H9 (cell line): ENCODE measurements at regions not wholly inside any gene's neighbourhood (a gene's known extent, or its start where the extent isn't known, plus 50 kb on each side); places are given as distances from the start of the nearest gene placed in this dataset.

Experiments used
- DNase-seq: peaks from one replicate; pipeline ENCODE4 v3.0.0-alpha.2; 2017
- H2AFZ ChIP-seq: one replicate; pipeline ENCODE4 v1.6.1; 2013; ENCODE audit warnings: mild to moderate bottlenecking, low read length, control low read depth, moderate library complexity
- H2AK5ac ChIP-seq: 2 replicates; pipeline ENCODE4 v1.6.1; 2013; ENCODE audit warnings: low read length, control low read depth, mixed read lengths; ENCODE audit not compliant: insufficient read length
- H2BK120ac ChIP-seq: one replicate; pipeline ENCODE4 v1.6.1; 2013; ENCODE audit warnings: low read depth, mild to moderate bottlenecking, low read length, control low read depth, inconsistent platforms; ENCODE audit not compliant: poor library complexity, severe bottlenecking
- H2BK12ac ChIP-seq: 2 replicates; pipeline ENCODE4 v1.6.1; 2013; ENCODE audit warnings: low read length, control low read depth, mixed read lengths, low read depth; ENCODE audit not compliant: insufficient read length
- H2BK15ac ChIP-seq: 2 replicates; pipeline ENCODE4 v1.6.1; 2013; ENCODE audit warnings: low read depth, low read length, control low read depth
- H2BK20ac ChIP-seq: one replicate; pipeline ENCODE4 v1.6.1; 2013; ENCODE audit warnings: low read depth, mild to moderate bottlenecking, low read length, control low read depth, inconsistent platforms; ENCODE audit not compliant: poor library complexity, severe bottlenecking
- H2BK5ac ChIP-seq: 2 replicates; pipeline ENCODE4 v1.6.1; 2013; ENCODE audit warnings: low read length, control low read depth, mixed read lengths; ENCODE audit not compliant: insufficient read length
- H3K14ac ChIP-seq: 2 replicates; pipeline ENCODE4 v1.6.1; 2013; ENCODE audit warnings: low read length, control low read depth; ENCODE audit not compliant: insufficient read depth
- H3K18ac ChIP-seq: 2 replicates; pipeline ENCODE4 v1.6.1; 2013; ENCODE audit warnings: low read depth, mild to moderate bottlenecking, mixed read lengths, low read length, control low read depth; ENCODE audit not compliant: insufficient read length
- H3K23ac ChIP-seq: 2 replicates; pipeline ENCODE4 v1.6.1; 2013; ENCODE audit warnings: low read length, control low read depth, mixed read lengths, low read depth; ENCODE audit not compliant: insufficient read length
- H3K23me2 ChIP-seq: 2 replicates; pipeline ENCODE4 v1.6.1; 2013; ENCODE audit warnings: low read depth, mild to moderate bottlenecking, mixed read lengths, low read length, control low read depth; ENCODE audit not compliant: insufficient read length, poor library complexity, severe bottlenecking
- H3K27ac ChIP-seq: 2 replicates; pipeline ENCODE4 v1.5.1; 2013; ENCODE audit warnings: low read length, control low read depth, mixed read lengths, low read depth; ENCODE audit not compliant: insufficient read length
- H3K27me3 ChIP-seq: 2 replicates; pipeline ENCODE4 v1.6.1; 2013; ENCODE audit warnings: low read length, control low read depth, inconsistent platforms; ENCODE audit not compliant: insufficient read depth
- H3K4ac ChIP-seq: 2 replicates; pipeline ENCODE4 v1.6.1; 2013; ENCODE audit warnings: low read depth, mild to moderate bottlenecking, control low read depth, inconsistent platforms, low read length, moderate library complexity
- H3K4me1 ChIP-seq: 2 replicates; pipeline ENCODE4 v1.6.1; 2013; ENCODE audit warnings: low read length, control low read depth, inconsistent platforms; ENCODE audit not compliant: insufficient read depth
- H3K4me2 ChIP-seq: 2 replicates; pipeline ENCODE4 v1.6.1; 2013; ENCODE audit warnings: low read length, control low read depth, mixed read lengths; ENCODE audit not compliant: insufficient read length, insufficient read depth
- H3K56ac ChIP-seq: 2 replicates; pipeline ENCODE4 v1.6.1; 2013; ENCODE audit warnings: low read depth, mild to moderate bottlenecking, mixed read lengths, low read length, control low read depth; ENCODE audit not compliant: insufficient read length
- H3K79me1 ChIP-seq: 2 replicates; pipeline ENCODE4 v1.6.1; 2013; ENCODE audit warnings: low read depth, mild to moderate bottlenecking, moderate library complexity, low read length, control low read depth, inconsistent platforms; ENCODE audit not compliant: insufficient read depth, poor library complexity, severe bottlenecking
- H3K79me2 ChIP-seq: 2 replicates; pipeline ENCODE4 v1.6.1; 2013; ENCODE audit warnings: low read length, control low read depth, inconsistent platforms; ENCODE audit not compliant: insufficient read depth
- H3K9ac ChIP-seq: 2 replicates; pipeline ENCODE4 v1.6.1; 2013; ENCODE audit warnings: low read length, control low read depth, mixed read lengths; ENCODE audit not compliant: insufficient read length; ENCODE audit errors: extremely low read depth
- H3K9me3 ChIP-seq: one replicate; pipeline ENCODE4 v1.6.1; 2013; ENCODE audit warnings: low read depth, low read length, inconsistent platforms; ENCODE audit not compliant: control insufficient read depth
- H3T11ph ChIP-seq: one replicate; pipeline ENCODE4 v1.6.1; 2013; ENCODE audit warnings: mild to moderate bottlenecking, low read length, control low read depth, inconsistent platforms
- H4K20me1 ChIP-seq: one replicate; pipeline ENCODE4 v1.6.1; 2013; ENCODE audit not compliant: control insufficient read depth, insufficient read length, insufficient read depth
- H4K5ac ChIP-seq: 2 replicates; pipeline ENCODE4 v1.6.1; 2013; ENCODE audit warnings: low read depth, mild to moderate bottlenecking, mixed read lengths, low read length, control low read depth; ENCODE audit not compliant: insufficient read length
- H4K8ac ChIP-seq: replicated peaks from 2 replicates; pipeline ENCODE4 v1.6.1; 2013; ENCODE audit warnings: low read length, control low read depth, mixed read lengths, low read depth; ENCODE audit not compliant: insufficient read length
- H4K91ac ChIP-seq: 2 replicates; pipeline ENCODE4 v1.6.1; 2013; ENCODE audit warnings: low read depth, mild to moderate bottlenecking, moderate library complexity, mixed read lengths, low read length, control low read depth; ENCODE audit not compliant: insufficient read length
- H3K27ac Mint-ChIP-seq, 3 experiments: 2 replicates in 2 of 3; 3 replicates in 1 of 3; pipeline ENCODE4 v1.8.0; 2020 to 2021; ENCODE audit warnings: mixed read lengths in 3 of 3, mild to moderate bottlenecking in 1 of 3, moderate library complexity in 1 of 3
- H3K27me3 Mint-ChIP-seq: 2 replicates; pipeline ENCODE4 v1.8.0; 2021; ENCODE audit warnings: low read depth, mild to moderate bottlenecking, moderate library complexity, mixed read lengths
- H3K36me3 Mint-ChIP-seq, 3 experiments: 2 replicates in 2 of 3; 3 replicates in 1 of 3; pipeline ENCODE4 v1.8.0; 2020 to 2021; ENCODE audit warnings: low read depth in 3 of 3, mixed read lengths in 3 of 3; ENCODE audit not compliant: insufficient read depth in 1 of 3
- H3K4me1 Mint-ChIP-seq, 2 experiments: 2 replicates each; pipeline ENCODE4 v1.8.0; 2020; ENCODE audit warnings: mixed read lengths in 2 of 2
- H3K4me3 Mint-ChIP-seq, 2 experiments: 2 replicates in 1 of 2; 3 replicates in 1 of 2; pipeline ENCODE4 v1.8.0; 2020 to 2021; ENCODE audit warnings: mild to moderate bottlenecking in 2 of 2, mixed read lengths in 2 of 2, moderate library complexity in 1 of 2
- H3K9me3 Mint-ChIP-seq, 2 experiments: 2 replicates in 1 of 2; 3 replicates in 1 of 2; pipeline ENCODE4 v1.8.0; 2020; ENCODE audit warnings: mild to moderate bottlenecking in 2 of 2, mixed read lengths in 2 of 2, moderate library complexity in 1 of 2
- WGBS: extraction: QIAGEN DNeasy Blood & Tissue Kit; methylation state at CpG from one replicate; pipeline ENCODE4 v1.1.7; 2013; ENCODE audit warnings: missing lambda C conversion rate, low lambda C conversion rate, mixed read lengths; ENCODE audit not compliant: insufficient read length; ENCODE audit errors: extremely low coverage; 5-methylcytosine and 5-hydroxymethylcytosine counted together
- TF ChIP-seq, protein P1 (sequence below): fragments of 200-600 bp; sonication (generic); conservative IDR thresholded peaks from 3 replicates; pipeline ENCODE4 v1.8.0; 2021; ENCODE audit warnings: antibody characterized with exemption, mild to moderate bottlenecking

DNA sequence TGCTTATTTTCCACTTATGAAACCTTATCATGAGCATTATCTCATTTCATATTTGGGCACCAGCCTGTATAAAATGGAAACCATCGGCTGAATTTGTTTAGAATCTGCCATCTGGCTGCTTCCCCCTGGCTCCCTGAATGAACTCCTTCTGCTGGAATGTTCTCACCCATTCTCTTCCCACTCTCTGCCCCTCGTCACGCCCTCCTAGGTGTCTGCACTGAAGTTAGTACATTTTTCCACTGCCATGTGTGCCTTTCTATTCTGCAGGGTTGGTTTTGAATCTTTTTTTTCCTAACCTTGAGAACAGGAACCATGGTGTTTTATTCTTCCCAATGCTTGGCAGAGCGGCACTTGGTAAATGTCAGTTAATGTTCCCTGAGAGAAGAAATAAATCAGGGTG lies 359.7 kb downstream of the MLLT3 start:
- no peak overlapping the region for H3K56ac ChIP-seq
- H2BK5ac ChIP-seq = no peak overlapping the region
- H4K20me1 ChIP-seq = no peaks in the 10 kb centered on the region
- Mint-ChIP-seq H3K27me3 (no peaks in the 10 kb centered on the region; the same call in 1 of the 2 replicates), H3K27ac (no peak overlapping the region), H3K4me1 (peaks cover 0 to 13% of the 10 kb centered on the region in 2 experiments; a peak in 2 of 4 replicates), H3K4me3 (no peak overlapping the region), H3K9me3 (peaks cover 15 to 18% of the 10 kb centered on the region in 2 experiments), H3K36me3 (peaks cover 14 to 25% (median 19%) of the 10 kb centered on the region in 3 experiments)
- WGBS = no CpG with 5 or more reads among the region's 4 CpGs
- no peak overlapping the region for H2BK12ac ChIP-seq
- no peak overlapping the region for H3K18ac ChIP-seq
- H3K4me1 ChIP-seq = no peaks in the 10 kb centered on the region
- no peak overlapping the region for H2AFZ ChIP-seq
- H3K4me2 ChIP-seq = no peak overlapping the region
- no peak overlapping the region for H4K8ac ChIP-seq
- no peaks in the 10 kb centered on the region for H3K27me3 ChIP-seq
- H3K79me1 ChIP-seq = no peaks in the 10 kb centered on the region
- no peak overlapping the region for H3T11ph ChIP-seq
- H2BK20ac ChIP-seq = no peak overlapping the region
- H3K23ac ChIP-seq = no peak overlapping the region
- no peaks in the 10 kb centered on the region for H3K79me2 ChIP-seq
- no peak overlapping the region for H3K4ac ChIP-seq
- no peak overlapping the region for H4K5ac ChIP-seq
- TF ChIP-seq, protein P1, sequence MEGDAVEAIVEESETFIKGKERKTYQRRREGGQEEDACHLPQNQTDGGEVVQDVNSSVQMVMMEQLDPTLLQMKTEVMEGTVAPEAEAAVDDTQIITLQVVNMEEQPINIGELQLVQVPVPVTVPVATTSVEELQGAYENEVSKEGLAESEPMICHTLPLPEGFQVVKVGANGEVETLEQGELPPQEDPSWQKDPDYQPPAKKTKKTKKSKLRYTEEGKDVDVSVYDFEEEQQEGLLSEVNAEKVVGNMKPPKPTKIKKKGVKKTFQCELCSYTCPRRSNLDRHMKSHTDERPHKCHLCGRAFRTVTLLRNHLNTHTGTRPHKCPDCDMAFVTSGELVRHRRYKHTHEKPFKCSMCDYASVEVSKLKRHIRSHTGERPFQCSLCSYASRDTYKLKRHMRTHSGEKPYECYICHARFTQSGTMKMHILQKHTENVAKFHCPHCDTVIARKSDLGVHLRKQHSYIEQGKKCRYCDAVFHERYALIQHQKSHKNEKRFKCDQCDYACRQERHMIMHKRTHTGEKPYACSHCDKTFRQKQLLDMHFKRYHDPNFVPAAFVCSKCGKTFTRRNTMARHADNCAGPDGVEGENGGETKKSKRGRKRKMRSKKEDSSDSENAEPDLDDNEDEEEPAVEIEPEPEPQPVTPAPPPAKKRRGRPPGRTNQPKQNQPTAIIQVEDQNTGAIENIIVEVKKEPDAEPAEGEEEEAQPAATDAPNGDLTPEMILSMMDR = no peak
- H3K9ac ChIP-seq = no peak overlapping the region
- H4K91ac ChIP-seq = no peak overlapping the region
- no peak overlapping the region for H2BK120ac ChIP-seq
- no peak for DNase-seq
- no peak overlapping the region for H3K27ac ChIP-seq
- H3K23me2 ChIP-seq = no peaks in the 10 kb centered on the region
- H3K14ac ChIP-seq = no peak overlapping the region
- H2BK15ac ChIP-seq = no peak overlapping the region
- no peak overlapping the region for H2AK5ac ChIP-seq
- no peaks in the 10 kb centered on the region for H3K9me3 ChIP-seq
